Epithelial cell of esophagus (primary cell): ENCODE measurements at regions not wholly inside any gene's neighbourhood (a gene's known extent, or its start where the extent isn't known, plus 50 kb on each side); places are given as distances from the start of the nearest gene placed in this dataset.
A peak's percentile ranks its signal among the peaks of the same experiment; 100 is the strongest.

Experiments
- DNase-seq: peaks from one replicate; pipeline ENCODE4 v3.0.0; 2010; ENCODE audit warnings: low read depth
- H3K4me3 ChIP-seq: 2 replicates; pipeline ENCODE4 v1.5.1; 2011; ENCODE audit warnings: mild to moderate bottlenecking, low read length, control low read depth
- TF ChIP-seq, protein P1 (sequence below): IDR thresholded peaks from 2 replicates; pipeline ENCODE4 v1.5.1; 2011; ENCODE audit warnings: low read depth, mild to moderate bottlenecking, low read length, control low read depth, inconsistent platforms; ENCODE audit not compliant: insufficient read depth; ENCODE audit errors: missing control alignments

DNA sequence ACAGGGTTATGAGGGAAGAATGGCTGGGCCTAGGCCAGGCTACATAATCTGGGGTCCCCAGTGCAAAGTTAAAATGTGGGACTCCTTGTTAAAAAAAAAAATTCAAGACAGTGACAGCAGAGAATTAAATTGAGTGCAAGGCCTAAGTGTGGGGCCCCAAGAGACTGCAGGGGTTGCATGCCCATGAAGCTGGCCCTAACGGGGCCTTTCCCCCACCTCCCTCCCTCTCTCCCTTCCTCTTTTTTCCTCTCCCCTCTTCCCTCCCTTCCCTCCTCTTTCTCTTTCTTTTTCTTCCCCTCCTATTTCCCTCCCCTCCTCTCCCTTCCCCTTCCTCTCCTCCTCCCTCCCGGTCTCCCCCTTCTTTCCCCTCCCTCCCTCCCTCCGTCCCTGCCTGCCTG, 266.7 kb downstream of the LMO4 start:
- H3K4me3 ChIP-seq, result no peak overlapping the region
- no peak for DNase-seq
- TF ChIP-seq, protein P1, sequence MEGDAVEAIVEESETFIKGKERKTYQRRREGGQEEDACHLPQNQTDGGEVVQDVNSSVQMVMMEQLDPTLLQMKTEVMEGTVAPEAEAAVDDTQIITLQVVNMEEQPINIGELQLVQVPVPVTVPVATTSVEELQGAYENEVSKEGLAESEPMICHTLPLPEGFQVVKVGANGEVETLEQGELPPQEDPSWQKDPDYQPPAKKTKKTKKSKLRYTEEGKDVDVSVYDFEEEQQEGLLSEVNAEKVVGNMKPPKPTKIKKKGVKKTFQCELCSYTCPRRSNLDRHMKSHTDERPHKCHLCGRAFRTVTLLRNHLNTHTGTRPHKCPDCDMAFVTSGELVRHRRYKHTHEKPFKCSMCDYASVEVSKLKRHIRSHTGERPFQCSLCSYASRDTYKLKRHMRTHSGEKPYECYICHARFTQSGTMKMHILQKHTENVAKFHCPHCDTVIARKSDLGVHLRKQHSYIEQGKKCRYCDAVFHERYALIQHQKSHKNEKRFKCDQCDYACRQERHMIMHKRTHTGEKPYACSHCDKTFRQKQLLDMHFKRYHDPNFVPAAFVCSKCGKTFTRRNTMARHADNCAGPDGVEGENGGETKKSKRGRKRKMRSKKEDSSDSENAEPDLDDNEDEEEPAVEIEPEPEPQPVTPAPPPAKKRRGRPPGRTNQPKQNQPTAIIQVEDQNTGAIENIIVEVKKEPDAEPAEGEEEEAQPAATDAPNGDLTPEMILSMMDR, result no peak

DNA sequence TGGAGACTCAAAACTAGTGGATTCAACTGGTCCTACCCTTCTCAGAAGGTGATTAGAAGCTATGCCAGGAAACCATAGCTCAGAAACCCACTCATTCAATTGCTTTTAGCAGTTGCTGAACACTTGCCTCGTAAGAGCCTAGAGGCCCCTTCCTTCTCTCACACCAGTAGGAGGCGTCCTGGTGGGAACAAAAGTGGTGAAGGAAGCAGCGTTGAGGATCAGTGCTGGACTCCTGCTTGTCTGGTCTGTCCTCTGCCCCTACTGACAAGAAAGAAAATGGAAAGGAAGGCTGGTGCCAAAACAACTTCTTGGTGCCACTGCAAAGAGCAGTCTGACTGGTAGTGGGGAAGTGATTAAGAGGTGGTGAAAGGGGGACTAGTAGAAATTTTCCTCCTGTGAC, 269.7 kb downstream of the LMO4 start:
- no peak overlapping the region for H3K4me3 ChIP-seq
- TF ChIP-seq, protein P1, result no peak
- no peak for DNase-seq

DNA sequence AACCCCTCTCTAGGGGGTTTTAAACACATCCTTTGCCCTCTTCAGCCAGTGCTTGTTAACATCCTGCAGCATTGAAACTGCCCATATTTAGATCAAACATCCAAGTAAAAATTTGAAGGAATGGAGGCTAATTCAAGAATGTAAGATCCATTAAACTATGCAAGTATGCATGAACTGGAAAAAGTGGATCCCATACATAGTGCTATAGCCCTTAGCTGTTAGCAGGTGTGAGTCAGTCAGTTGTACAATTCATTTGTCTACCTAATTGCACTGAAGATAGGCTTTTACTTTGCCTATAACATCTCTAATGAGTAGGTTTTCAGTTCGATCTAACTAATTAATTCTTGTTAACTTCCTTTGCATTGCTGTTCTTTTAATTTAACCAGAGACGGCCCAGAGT, 270.9 kb downstream of the LMO4 start:
- TF ChIP-seq, protein P1, result no peak
- peak; percentile 8 for DNase-seq
- no peak overlapping the region for H3K4me3 ChIP-seq

DNA sequence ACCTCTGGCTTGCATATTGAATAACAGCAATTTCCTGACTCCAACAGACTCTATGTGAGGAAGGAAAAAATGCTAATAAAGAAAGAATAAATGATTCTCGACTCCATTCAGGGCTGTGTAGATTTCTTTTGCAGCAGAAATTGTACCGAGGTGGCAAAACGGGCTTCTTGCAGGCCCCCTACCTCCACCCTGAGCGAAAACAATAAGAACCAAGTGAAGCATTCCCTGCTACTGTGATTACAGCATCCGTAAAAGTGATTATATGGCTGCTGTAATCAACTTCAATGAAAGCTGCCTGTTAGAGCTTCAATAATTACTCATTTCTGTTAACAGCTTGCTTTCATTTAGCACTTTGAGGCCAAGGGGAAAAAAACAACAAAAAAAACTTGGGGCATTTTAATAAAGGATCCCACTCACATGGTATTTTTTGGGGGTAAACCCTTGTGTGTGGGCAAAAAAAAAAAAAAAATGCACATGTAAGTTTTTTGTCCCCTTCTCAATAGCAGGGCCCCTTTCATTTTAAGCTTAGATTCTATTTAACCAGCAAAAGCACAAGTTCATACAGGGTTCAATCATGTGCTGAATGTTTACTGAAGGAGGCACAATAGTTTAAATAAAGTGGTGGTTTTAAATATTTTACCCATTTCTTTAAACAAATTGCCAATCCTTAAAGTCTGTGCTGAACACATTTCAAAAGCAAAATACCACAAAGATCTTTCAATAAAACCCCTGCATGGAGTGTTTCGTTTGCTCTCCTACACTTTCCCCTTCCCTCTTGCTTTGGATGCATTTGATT, 271.6 kb downstream of the LMO4 start:
- no peak for DNase-seq
- TF ChIP-seq, protein P1, result no peak
- H3K4me3 ChIP-seq, result no peak overlapping the region

DNA sequence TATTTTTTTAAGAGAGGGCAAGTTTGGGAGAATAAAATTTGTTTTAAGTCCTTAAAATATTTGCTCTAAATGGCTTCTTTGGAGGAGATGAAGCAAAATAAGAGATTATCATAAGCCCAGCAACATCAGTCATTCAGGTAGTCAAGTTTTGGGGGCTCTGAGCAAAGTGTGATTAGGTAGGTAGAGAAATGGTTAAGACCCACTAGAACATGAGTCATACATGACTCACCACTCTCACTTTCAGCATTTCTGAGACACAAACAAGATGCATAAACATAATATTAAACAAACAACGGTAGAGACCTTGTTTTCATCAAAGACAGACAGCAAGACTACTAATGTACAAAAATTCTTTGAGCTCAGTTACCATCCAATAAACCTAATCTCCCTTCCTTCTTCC, 272.2 kb downstream of the LMO4 start:
- no peak overlapping the region for H3K4me3 ChIP-seq
- peak; percentile 35 for DNase-seq
- TF ChIP-seq, protein P1, result no peak

DNA sequence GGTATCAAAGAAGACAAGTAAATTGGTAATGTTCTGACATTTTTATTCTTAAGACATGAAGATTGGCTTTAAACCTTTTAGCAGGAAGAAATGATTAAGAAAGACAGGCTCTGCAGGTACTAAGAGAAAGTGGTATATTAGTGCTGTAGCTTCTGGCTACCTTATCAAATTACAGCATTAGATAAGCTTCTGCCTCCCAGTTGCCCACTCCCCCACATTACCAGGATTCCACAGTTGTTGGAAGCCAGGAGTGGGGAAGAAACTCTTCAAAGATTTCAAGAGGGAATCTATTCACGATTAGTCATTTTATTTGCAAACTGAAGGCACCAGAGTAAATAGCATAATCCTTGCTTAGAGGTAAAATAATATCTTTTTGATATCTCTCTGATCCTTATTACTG, 274.9 kb downstream of the LMO4 start:
- no peak for DNase-seq
- no peak overlapping the region for H3K4me3 ChIP-seq
- TF ChIP-seq, protein P1, result no peak

DNA sequence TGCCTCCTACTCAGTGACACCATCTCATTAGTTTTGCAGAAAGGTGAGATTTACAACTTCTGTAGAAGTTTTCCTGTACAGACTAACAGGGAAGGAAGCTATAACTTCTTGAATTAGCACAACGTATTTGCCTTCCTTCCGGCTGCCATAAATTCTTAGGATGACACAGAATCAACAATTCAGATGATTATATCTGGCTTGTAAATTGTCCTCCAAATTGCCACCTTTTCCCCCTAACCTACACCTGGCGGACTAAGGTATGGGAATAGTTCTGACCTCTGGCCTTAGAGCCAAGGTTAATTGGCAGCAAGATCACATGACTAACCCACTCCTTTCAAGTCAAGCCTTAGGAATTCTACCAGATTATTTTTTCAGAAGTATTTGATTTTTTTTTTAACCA, 284.3 kb downstream of the LMO4 start:
- TF ChIP-seq, protein P1, result no peak
- no peak for DNase-seq
- H3K4me3 ChIP-seq, result no peak overlapping the region
